ENCODE measurements at regions not wholly inside any gene's neighbourhood (a gene's known extent, or its start where the extent isn't known, plus 50 kb on each side); places are given as distances from the start of the nearest gene placed in this dataset.

- TF ChIP-seq CTCF (tag by site-specific recombination; IDR thresholded peaks at IDR 0.05), result no peak
- no peak for TF ChIP-seq SP2 (tag by site-specific recombination; IDR thresholded peaks at IDR 0.05)
- no peak for TF ChIP-seq ZBTB10 (tag by site-specific recombination; IDR thresholded peaks at IDR 0.05)
- TF ChIP-seq ZNF112 (tag by site-specific recombination; IDR thresholded peaks at IDR 0.05), result no peak
- TF ChIP-seq REPIN1 (tag by site-specific recombination; IDR thresholded peaks at IDR 0.05; ENCODE audit: low read depth), result no peak
- no peak for TF ChIP-seq SP7 (tag by site-specific recombination; IDR thresholded peaks at IDR 0.05)
- TF ChIP-seq ZFHX2 (tag by site-specific recombination; conservative IDR thresholded peaks at IDR 0.05), result no peak
- TF ChIP-seq TCF7L2 (IDR thresholded peaks at IDR 0.05; ENCODE audit: borderline replicate concordance, low read depth, low read length), result no peak
- no peak for TF ChIP-seq ZNF37A (tag by site-specific recombination; IDR thresholded peaks at IDR 0.05)
Observed at GRCh38 chr4:133484287-133484686, 335.2 kb downstream of the PCDH10 start (continued).

GRCh38 chr4:133483600-133484246 is 334.6 kb downstream of the PCDH10 start:
- no peak overlapping the region for H3K27ac ChIP-seq (ENCODE audit: extremely low read depth, low read depth, low read length)
- no peaks in the 10 kb centered on the region for H3K4me1 ChIP-seq (ENCODE audit: control insufficient read depth, insufficient read depth, low read length)
- H3K36me3 ChIP-seq (ENCODE audit: control insufficient read depth in 2 of 2, insufficient read depth in 1 of 2, low read length in 2 of 2), result no peaks in the 10 kb centered on the region
- no peak overlapping the region for H3K4me3 ChIP-seq (ENCODE audit: low read depth, low read length)
- no peaks in the 10 kb centered on the region for H3K9me3 ChIP-seq (ENCODE audit: control insufficient read depth, insufficient read depth, low read depth, low read length)
- CTCF ChIA-PET, result interaction anchor here (1.0 to 1.8 kb wide), 3 partner anchors 60 to 337 kb away, joined by 3 to 5 read pairs (median 5); no protein-coding TSS in a partner anchor
- POLR2A ChIA-PET, result interaction anchor here (0.9 kb wide), 1 partner anchor 68 kb away, joined by 3 read pairs; no protein-coding TSS in a partner anchor
- TF ChIP-seq ZNF324 (tag by site-specific recombination; IDR thresholded peaks at IDR 0.05) (no peak), ZNF518A (tag by site-specific recombination; conservative IDR thresholded peaks at IDR 0.05; ENCODE audit: low read depth) (no peak), SALL2 (tag by site-specific recombination; IDR thresholded peaks at IDR 0.05; ENCODE audit: borderline replicate concordance) (no peak), EGR2 (tag by site-specific recombination; IDR thresholded peaks at IDR 0.05; ENCODE audit: low read depth) (no peak), ZNF157 (tag by site-specific recombination; IDR thresholded peaks at IDR 0.05) (no peak), REST (tag by site-specific recombination; IDR thresholded peaks at IDR 0.05) (no peak), ZNF654 (tag by site-specific recombination; IDR thresholded peaks at IDR 0.05; ENCODE audit: low read depth) (peak; percentile 25; the same call in 1 of the 2 replicates), ZNF140 (tag by site-specific recombination; IDR thresholded peaks at IDR 0.05) (no peak), ZNF341 (tag by site-specific recombination; IDR thresholded peaks at IDR 0.05; ENCODE audit: low read depth) (no peak), ZNF280D (tag by site-specific recombination; IDR thresholded peaks at IDR 0.05) (no peak), PRDM1 (tag by site-specific recombination; IDR thresholded peaks at IDR 0.05) (no peak)
